GM21360 (cell line): ENCODE measurements at regions not wholly inside any gene's neighbourhood (a gene's known extent, or its start where the extent isn't known, plus 50 kb on each side); places are given as distances from the start of the nearest gene placed in this dataset.
A peak's percentile ranks its signal among the peaks of the same experiment; 100 is the strongest.

Experiments used
- ATAC-seq: cut with Tn5 transposase; IDR thresholded peaks from one replicate; pipeline ENCODE4 v1.9.1; 2021; ENCODE audit warnings: mild to moderate bottlenecking, moderate library complexity; ENCODE audit not compliant: unreplicated experiment

GRCh38 chr1:56169856-56170255 is 409.5 kb downstream of the PLPP3 start:
- ATAC-seq: no peak

GRCh38 chr1:56168176-56168575 is 411.2 kb downstream of the PLPP3 start:
- ATAC-seq: no peak

- ATAC-seq: no peak
These were observed 411.8 kb downstream of the PLPP3 start for GRCh38 chr1:56167596-56167995.

- ATAC-seq: no peak
These were observed 418.5 kb downstream of the PLPP3 start for GRCh38 chr1:56160773-56161315.

- peak; percentile 62 for ATAC-seq
These were observed 422.1 kb downstream of the PLPP3 start for GRCh38 chr1:56156971-56157876.

GRCh38 chr1:56153276-56153675 is 426.1 kb downstream of the PLPP3 start:
- ATAC-seq: no peak

GRCh38 chr1:56152635-56153034 is 426.7 kb downstream of the PLPP3 start:
- no peak for ATAC-seq

GRCh38 chr1:56151402-56151801 is 428.0 kb downstream of the PLPP3 start:
- ATAC-seq: no peak

- no peak for ATAC-seq
These were observed 428.7 kb downstream of the PLPP3 start for GRCh38 chr1:56150441-56151215.

- ATAC-seq: no peak
These were observed 429.6 kb downstream of the PLPP3 start for GRCh38 chr1:56149761-56150160.

GRCh38 chr1:56148326-56149193 is 430.8 kb downstream of the PLPP3 start:
- no peak for ATAC-seq

- ATAC-seq: no peak
These were observed 431.9 kb downstream of the PLPP3 start for GRCh38 chr1:56147459-56147858.

- no peak for ATAC-seq
These were observed 432.3 kb downstream of the PLPP3 start for GRCh38 chr1:56147034-56147433.

GRCh38 chr1:56146449-56146848 is 432.9 kb downstream of the PLPP3 start:
- ATAC-seq: no peak

- ATAC-seq: no peak
These were observed 433.8 kb downstream of the PLPP3 start for GRCh38 chr1:56145581-56145980.

GRCh38 chr1:56142301-56142700 is 437.1 kb downstream of the PLPP3 start:
- no peak for ATAC-seq

- ATAC-seq: no peak
These were observed 439.5 kb downstream of the PLPP3 start for GRCh38 chr1:56139836-56140235.

GRCh38 chr1:56137521-56138505 is 441.6 kb downstream of the PLPP3 start:
- no peak for ATAC-seq

- ATAC-seq: no peak
These were observed 442.3 kb downstream of the PLPP3 start for GRCh38 chr1:56137090-56137489.

GRCh38 chr1:56135864-56136147 is 443.6 kb downstream of the PLPP3 start:
- ATAC-seq: peak; percentile 24
